ENCODE measurements at regions not wholly inside any gene's neighbourhood (a gene's known extent, or its start where the extent isn't known, plus 50 kb on each side); places are given as distances from the start of the nearest gene placed in this dataset.

DNA sequence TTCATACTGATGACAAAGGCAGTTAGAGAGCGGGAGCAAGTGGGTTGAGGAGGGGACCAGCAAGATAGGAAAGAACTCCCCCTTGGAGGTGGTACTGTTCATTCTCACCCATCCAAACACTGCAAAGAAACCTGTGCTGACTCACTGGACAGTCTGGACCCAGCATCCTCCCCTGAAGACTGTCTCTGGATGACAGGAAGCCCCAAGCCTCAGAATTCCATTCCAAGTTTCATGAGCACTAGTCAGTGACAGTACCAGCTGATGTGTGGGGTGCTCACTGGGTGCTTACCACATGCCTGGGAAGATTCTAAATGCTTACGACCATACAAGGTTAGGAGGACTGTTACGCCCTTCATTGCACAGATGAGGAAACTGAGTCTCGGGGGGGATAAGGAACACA, 160.9 kb downstream of the IGLL1 start:
- TF ChIP-seq, protein P1, sequence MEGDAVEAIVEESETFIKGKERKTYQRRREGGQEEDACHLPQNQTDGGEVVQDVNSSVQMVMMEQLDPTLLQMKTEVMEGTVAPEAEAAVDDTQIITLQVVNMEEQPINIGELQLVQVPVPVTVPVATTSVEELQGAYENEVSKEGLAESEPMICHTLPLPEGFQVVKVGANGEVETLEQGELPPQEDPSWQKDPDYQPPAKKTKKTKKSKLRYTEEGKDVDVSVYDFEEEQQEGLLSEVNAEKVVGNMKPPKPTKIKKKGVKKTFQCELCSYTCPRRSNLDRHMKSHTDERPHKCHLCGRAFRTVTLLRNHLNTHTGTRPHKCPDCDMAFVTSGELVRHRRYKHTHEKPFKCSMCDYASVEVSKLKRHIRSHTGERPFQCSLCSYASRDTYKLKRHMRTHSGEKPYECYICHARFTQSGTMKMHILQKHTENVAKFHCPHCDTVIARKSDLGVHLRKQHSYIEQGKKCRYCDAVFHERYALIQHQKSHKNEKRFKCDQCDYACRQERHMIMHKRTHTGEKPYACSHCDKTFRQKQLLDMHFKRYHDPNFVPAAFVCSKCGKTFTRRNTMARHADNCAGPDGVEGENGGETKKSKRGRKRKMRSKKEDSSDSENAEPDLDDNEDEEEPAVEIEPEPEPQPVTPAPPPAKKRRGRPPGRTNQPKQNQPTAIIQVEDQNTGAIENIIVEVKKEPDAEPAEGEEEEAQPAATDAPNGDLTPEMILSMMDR (IDR thresholded peaks at IDR 0.05) = no peak
- TF ChIP-seq POLR2A (IDR thresholded peaks at IDR 0.05) = no peak

Measured in heart left ventricle (tissue), 13 donors.